ENCODE measurements at regions not wholly inside any gene's neighbourhood (a gene's known extent, or its start where the extent isn't known, plus 50 kb on each side); places are given as distances from the start of the nearest gene placed in this dataset.

DNA sequence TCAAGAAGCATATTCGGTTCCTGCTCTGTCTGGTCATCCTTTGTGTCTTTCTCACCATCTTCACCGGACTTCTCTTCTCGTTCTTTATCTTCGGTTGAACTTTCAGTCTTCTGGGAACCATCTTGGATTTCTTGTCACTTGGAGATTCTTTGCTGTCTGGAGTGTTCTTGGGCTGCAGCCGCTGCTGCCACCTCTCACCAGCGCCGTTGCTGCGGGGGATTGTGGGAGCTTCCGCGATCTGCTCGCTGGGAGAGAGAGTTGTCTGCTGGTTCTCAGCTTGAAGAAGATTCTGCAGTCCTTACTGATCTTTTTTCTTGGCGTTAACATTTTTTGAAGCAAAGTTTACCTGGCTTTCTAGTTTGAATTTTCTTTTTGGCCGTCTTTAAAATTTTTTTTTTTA, 1165.2 kb upstream of the PRMT6 start:
- TF ChIP-seq POLR2AphosphoS5 (IDR thresholded peaks at IDR 0.05; ENCODE audit: low read depth, low read length) (no peak), TAF1 (IDR thresholded peaks at IDR 0.05; ENCODE audit: borderline replicate concordance, insufficient read depth, low read length) (no peak)
- TF ChIP-seq, protein P1, sequence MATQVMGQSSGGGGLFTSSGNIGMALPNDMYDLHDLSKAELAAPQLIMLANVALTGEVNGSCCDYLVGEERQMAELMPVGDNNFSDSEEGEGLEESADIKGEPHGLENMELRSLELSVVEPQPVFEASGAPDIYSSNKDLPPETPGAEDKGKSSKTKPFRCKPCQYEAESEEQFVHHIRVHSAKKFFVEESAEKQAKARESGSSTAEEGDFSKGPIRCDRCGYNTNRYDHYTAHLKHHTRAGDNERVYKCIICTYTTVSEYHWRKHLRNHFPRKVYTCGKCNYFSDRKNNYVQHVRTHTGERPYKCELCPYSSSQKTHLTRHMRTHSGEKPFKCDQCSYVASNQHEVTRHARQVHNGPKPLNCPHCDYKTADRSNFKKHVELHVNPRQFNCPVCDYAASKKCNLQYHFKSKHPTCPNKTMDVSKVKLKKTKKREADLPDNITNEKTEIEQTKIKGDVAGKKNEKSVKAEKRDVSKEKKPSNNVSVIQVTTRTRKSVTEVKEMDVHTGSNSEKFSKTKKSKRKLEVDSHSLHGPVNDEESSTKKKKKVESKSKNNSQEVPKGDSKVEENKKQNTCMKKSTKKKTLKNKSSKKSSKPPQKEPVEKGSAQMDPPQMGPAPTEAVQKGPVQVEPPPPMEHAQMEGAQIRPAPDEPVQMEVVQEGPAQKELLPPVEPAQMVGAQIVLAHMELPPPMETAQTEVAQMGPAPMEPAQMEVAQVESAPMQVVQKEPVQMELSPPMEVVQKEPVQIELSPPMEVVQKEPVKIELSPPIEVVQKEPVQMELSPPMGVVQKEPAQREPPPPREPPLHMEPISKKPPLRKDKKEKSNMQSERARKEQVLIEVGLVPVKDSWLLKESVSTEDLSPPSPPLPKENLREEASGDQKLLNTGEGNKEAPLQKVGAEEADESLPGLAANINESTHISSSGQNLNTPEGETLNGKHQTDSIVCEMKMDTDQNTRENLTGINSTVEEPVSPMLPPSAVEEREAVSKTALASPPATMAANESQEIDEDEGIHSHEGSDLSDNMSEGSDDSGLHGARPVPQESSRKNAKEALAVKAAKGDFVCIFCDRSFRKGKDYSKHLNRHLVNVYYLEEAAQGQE (IDR thresholded peaks at IDR 0.05; ENCODE audit: insufficient read depth in 1 of 2, low read depth in 2 of 2, low read length in 2 of 2), result no peak
